ENCODE measurements at regions not wholly inside any gene's neighbourhood (a gene's known extent, or its start where the extent isn't known, plus 50 kb on each side); places are given as distances from the start of the nearest gene placed in this dataset.

DNA sequence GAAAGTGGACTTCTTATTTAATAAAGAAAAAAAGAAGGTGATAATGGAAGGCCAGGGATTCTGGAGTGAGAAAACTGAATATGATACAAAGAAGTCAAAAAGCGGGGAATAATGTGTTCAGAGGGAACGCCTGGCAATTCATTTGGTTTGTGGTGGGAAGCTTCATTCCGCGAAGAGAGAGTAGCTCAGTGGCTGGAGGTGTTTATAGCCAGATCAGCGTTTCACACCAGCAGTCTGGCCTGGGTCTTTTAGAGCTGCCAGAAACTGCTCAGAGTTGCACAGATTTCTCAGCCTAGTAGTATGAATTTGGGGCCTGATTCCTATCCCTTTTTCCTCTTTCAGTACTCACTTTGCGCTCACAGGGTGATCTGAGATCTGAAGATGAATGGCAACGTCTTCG lies 67.8 kb upstream of the IPO9 start:
- no peak overlapping the region for H3K4me3 ChIP-seq (ENCODE audit: low read depth, low read length)
- TF ChIP-seq, protein P1, sequence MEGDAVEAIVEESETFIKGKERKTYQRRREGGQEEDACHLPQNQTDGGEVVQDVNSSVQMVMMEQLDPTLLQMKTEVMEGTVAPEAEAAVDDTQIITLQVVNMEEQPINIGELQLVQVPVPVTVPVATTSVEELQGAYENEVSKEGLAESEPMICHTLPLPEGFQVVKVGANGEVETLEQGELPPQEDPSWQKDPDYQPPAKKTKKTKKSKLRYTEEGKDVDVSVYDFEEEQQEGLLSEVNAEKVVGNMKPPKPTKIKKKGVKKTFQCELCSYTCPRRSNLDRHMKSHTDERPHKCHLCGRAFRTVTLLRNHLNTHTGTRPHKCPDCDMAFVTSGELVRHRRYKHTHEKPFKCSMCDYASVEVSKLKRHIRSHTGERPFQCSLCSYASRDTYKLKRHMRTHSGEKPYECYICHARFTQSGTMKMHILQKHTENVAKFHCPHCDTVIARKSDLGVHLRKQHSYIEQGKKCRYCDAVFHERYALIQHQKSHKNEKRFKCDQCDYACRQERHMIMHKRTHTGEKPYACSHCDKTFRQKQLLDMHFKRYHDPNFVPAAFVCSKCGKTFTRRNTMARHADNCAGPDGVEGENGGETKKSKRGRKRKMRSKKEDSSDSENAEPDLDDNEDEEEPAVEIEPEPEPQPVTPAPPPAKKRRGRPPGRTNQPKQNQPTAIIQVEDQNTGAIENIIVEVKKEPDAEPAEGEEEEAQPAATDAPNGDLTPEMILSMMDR (IDR thresholded peaks at IDR 0.05; ENCODE audit: insufficient read depth, low read length) = no peak
- DNase-seq (ENCODE audit: low read depth) = no peak

DNA sequence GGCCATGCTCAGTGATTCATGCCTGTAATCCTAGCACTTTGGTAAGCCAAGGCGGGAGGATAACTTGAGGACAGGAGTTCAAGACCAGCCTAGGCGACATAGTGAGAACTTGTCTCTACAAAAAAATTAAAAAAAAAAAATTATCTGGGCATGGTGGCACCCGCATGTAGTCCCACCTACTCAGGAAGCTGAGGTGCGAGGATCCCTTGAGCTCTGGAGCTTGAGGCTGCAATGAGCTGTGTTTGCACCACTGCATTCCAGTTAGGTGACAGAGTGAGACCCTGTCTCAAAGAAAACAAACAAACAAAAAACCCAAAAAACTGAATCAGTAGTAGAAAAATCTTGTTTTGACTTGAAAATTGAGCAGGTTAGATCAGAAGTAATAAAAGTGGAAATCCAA lies 67.1 kb upstream of the IPO9 start:
- TF ChIP-seq, protein P1 (IDR thresholded peaks at IDR 0.05; ENCODE audit: insufficient read depth, low read length) = no peak
- H3K4me3 ChIP-seq (ENCODE audit: low read depth, low read length) = no peak overlapping the region
- no peak for DNase-seq (ENCODE audit: low read depth)

DNA sequence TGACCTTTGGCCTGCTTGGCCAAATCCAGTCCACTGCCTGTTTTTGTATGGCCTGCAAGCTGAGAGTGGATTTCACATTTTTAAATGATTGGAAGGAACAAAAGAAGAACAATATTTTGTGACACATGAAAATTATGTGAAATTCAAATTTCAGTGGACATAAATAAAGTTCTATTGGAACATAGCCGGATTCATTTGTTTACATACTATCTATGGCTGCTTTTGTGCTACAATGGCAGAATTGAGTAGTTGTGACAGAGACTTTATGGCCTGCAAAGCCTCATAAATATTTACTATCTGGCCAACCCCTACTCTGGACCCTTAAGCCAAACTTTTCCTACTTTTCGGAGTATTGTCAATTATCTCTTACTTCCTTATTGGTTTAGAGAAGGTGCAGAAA lies 66.6 kb upstream of the IPO9 start:
- DNase-seq (ENCODE audit: low read depth) = no peak
- TF ChIP-seq, protein P1 (IDR thresholded peaks at IDR 0.05; ENCODE audit: insufficient read depth, low read length) = no peak
- H3K4me3 ChIP-seq (ENCODE audit: low read depth, low read length) = no peak overlapping the region

DNA sequence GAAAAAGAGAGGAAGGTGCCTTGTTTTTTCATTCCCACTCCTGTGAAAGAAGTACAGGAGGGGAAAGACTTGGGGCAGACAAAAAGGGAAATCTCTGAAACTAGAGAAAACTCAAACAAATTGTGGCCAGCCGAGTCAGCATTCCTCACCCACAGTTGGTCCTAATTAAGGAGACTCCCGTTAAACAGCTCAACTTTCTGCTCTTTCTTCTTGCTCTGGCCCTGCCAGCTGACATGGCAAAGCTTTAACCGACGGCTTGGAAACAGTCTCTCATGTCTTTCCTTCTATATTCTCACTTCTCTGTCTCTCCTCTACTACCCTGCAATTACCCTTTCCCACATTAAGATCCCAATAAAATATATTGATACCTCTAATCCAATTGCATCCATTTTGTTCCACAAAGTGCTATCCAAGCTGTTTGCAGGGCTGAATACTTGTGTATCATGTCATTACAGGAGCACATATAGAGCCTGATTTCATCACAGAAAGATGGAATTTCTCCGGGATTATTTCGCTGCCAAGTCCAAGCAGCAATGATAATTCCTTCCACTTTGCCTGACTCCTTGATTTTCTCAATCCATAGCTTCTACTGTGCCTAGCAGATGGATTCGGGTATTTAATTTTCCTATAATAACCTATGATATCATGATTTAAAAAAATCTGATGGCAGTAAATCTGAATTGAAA lies 65.4 kb upstream of the IPO9 start:
- TF ChIP-seq, protein P1 (IDR thresholded peaks at IDR 0.05; ENCODE audit: insufficient read depth, low read length) = peak; percentile 36
- H3K4me3 ChIP-seq (ENCODE audit: low read depth, low read length) = no peak overlapping the region
- DNase-seq (ENCODE audit: low read depth) = peak; percentile 85

DNA sequence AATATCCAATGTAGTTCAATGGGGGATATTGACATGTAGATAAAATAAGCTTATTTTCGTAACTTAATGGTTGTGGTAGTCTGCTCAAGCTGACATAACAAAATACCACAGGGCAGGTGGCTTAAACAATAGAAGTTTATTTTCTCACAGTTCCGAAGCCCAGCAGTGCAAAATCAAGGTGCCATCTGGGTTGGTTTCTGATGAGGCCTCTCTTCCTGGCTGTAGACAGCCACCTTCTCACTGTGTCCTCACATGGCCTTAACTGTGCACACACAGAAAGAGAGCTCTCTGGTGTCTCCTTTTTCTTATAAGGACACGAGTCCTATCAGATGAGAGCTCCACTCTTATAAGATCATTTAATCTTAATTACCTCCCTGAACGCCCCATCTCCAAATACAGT lies 64.8 kb upstream of the IPO9 start:
- DNase-seq (ENCODE audit: low read depth) = no peak
- H3K4me3 ChIP-seq (ENCODE audit: low read depth, low read length) = no peak overlapping the region
- TF ChIP-seq, protein P1 (IDR thresholded peaks at IDR 0.05; ENCODE audit: insufficient read depth, low read length) = no peak

DNA sequence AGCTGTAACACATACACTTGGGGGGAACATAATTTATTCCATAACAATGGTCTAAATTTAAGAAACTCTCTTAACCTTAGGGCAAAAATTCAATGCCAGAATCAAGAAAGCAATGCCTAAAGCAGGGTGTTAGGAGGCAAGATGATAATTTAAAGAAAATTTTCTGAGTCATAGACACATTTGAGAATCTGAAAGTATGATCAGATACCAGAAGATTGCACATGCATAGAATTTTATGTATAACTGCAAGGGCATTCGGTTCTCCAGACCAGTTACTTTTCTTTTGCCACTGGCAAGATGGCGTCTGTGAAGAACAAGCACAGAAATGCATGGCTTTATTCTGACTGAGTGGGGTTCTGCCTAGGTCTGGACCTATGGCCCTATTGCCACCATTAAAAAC lies 64.4 kb upstream of the IPO9 start:
- TF ChIP-seq, protein P1 (IDR thresholded peaks at IDR 0.05; ENCODE audit: insufficient read depth, low read length) = no peak
- no peak for DNase-seq (ENCODE audit: low read depth)
- H3K4me3 ChIP-seq (ENCODE audit: low read depth, low read length) = no peak overlapping the region
